Mesenchymal stem cell (in vitro differentiated cells and primary cell): ENCODE measurements at regions not wholly inside any gene's neighbourhood (a gene's known extent, or its start where the extent isn't known, plus 50 kb on each side); places are given as distances from the start of the nearest gene placed in this dataset.
A peak's percentile ranks its signal among the peaks of the same experiment; 100 is the strongest.

Experiments used
- DNase-seq: peaks from one replicate; pipeline ENCODE4 v3.0.0-alpha.2; 2013
- H2AFZ ChIP-seq: one replicate; pipeline ENCODE4 v1.6.1; 2013; ENCODE audit warnings: low read depth, mild to moderate bottlenecking, control low read depth, inconsistent platforms, low read length, moderate library complexity
- H2AK5ac ChIP-seq: 2 replicates; pipeline ENCODE4 v1.6.1; 2013; ENCODE audit warnings: low read length, moderate library complexity, mild to moderate bottlenecking, inconsistent platforms; ENCODE audit not compliant: severe bottlenecking
- H2BK120ac ChIP-seq: one replicate; pipeline ENCODE4 v1.6.1; 2013; ENCODE audit warnings: low read depth, mild to moderate bottlenecking, inconsistent platforms, low read length, moderate library complexity
- H2BK12ac ChIP-seq, 2 experiments: one replicate each; pipeline ENCODE4 v1.6.1; 2013; ENCODE audit warnings: inconsistent platforms in 2 of 2, low read length in 2 of 2, mild to moderate bottlenecking in 2 of 2, moderate library complexity in 2 of 2, control low read depth in 1 of 2
- H2BK15ac ChIP-seq: one replicate; pipeline ENCODE4 v1.6.1; 2013; ENCODE audit warnings: mild to moderate bottlenecking, low read depth, inconsistent platforms; ENCODE audit not compliant: poor library complexity, severe bottlenecking
- H2BK5ac ChIP-seq: 2 replicates; pipeline ENCODE4 v1.6.1; 2013; ENCODE audit warnings: low read depth, mild to moderate bottlenecking, low read length, control low read depth, inconsistent platforms; ENCODE audit not compliant: poor library complexity, severe bottlenecking
- H3K14ac ChIP-seq, 2 experiments: one replicate each; pipeline ENCODE4 v1.6.1; 2013; ENCODE audit warnings: inconsistent platforms in 2 of 2, low read length in 2 of 2, control low read depth in 1 of 2, mild to moderate bottlenecking in 1 of 2, moderate library complexity in 1 of 2
- H3K18ac ChIP-seq, 2 experiments: one replicate each; pipeline ENCODE4 v1.6.1; 2013; ENCODE audit warnings: inconsistent platforms in 2 of 2, low read length in 2 of 2, control low read depth in 1 of 2, low read depth in 1 of 2, mild to moderate bottlenecking in 1 of 2
- H3K23ac ChIP-seq, 2 experiments: one replicate each; pipeline ENCODE4 v1.6.1; 2013; ENCODE audit warnings: inconsistent platforms in 2 of 2, low read length in 2 of 2, mild to moderate bottlenecking in 2 of 2, moderate library complexity in 2 of 2, control low read depth in 1 of 2
- H3K27ac ChIP-seq: 2 replicates; pipeline ENCODE4 v1.5.1; 2013; ENCODE audit warnings: mild to moderate bottlenecking, moderate library complexity, low read length, control low read depth, inconsistent platforms; ENCODE audit not compliant: poor library complexity, severe bottlenecking
- H3K27me3 ChIP-seq, 2 experiments: 2 replicates each; pipeline versions ENCODE4 v1.6.1 to v1.7.0; 2013; ENCODE audit warnings: low read length in 2 of 2, mild to moderate bottlenecking in 2 of 2, moderate library complexity in 2 of 2, control low read depth in 1 of 2, inconsistent platforms in 1 of 2; ENCODE audit not compliant: control insufficient read depth in 1 of 2, insufficient read depth in 1 of 2
- H3K36me3 ChIP-seq, 2 experiments: 2 replicates each; pipeline versions ENCODE4 v1.6.1 to v1.7.0; 2013; ENCODE audit warnings: low read length in 2 of 2, control low read depth in 1 of 2, inconsistent platforms in 1 of 2, low read depth in 1 of 2, mild to moderate bottlenecking in 1 of 2; ENCODE audit not compliant: insufficient read depth in 2 of 2, control insufficient read depth in 1 of 2
- H3K4ac ChIP-seq, 2 experiments: one replicate each; pipeline ENCODE4 v1.6.1; 2013; ENCODE audit warnings: inconsistent platforms in 2 of 2, low read length in 2 of 2, mild to moderate bottlenecking in 2 of 2, moderate library complexity in 2 of 2, control low read depth in 1 of 2, low read depth in 1 of 2
- H3K4me1 ChIP-seq: 2 replicates; pipeline ENCODE4 v1.6.1; 2013; ENCODE audit warnings: low read depth, low read length, control low read depth; ENCODE audit not compliant: control insufficient read depth, insufficient read depth
- H3K4me2 ChIP-seq: 2 replicates; pipeline ENCODE4 v1.6.1; 2013; ENCODE audit warnings: low read length, mild to moderate bottlenecking, inconsistent platforms; ENCODE audit not compliant: poor library complexity, severe bottlenecking
- H3K4me3 ChIP-seq, 2 experiments: 2 replicates each; pipeline versions ENCODE4 v1.5.1 to v1.7.0; 2013; ENCODE audit warnings: low read length in 2 of 2, mild to moderate bottlenecking in 2 of 2, control low read depth in 1 of 2, low read depth in 1 of 2; ENCODE audit not compliant: insufficient read depth in 1 of 2
- H3K79me1 ChIP-seq: replicated peaks from 2 replicates; pipeline ENCODE4 v1.6.1; 2013; ENCODE audit warnings: mild to moderate bottlenecking, control low read depth, low read length, inconsistent platforms; ENCODE audit not compliant: poor library complexity, severe bottlenecking
- H3K9ac ChIP-seq: 2 replicates; pipeline ENCODE4 v1.7.0; 2013; ENCODE audit warnings: mild to moderate bottlenecking, low read length, moderate library complexity
- H3K9me3 ChIP-seq: 2 replicates; pipeline ENCODE4 v1.7.0; 2013; ENCODE audit warnings: mild to moderate bottlenecking, low read length; ENCODE audit not compliant: control insufficient read depth
- H4K8ac ChIP-seq: one replicate; pipeline ENCODE4 v1.6.1; 2013; ENCODE audit warnings: inconsistent platforms, mild to moderate bottlenecking, low read length, moderate library complexity
- H4K91ac ChIP-seq: one replicate; pipeline ENCODE4 v1.6.1; 2013; ENCODE audit warnings: mild to moderate bottlenecking, low read length, inconsistent platforms
- WGBS: methylation state at CpG from one replicate; pipeline ENCODE4 v1.1.7; 2013; ENCODE audit warnings: mixed read lengths; 5-methylcytosine and 5-hydroxymethylcytosine counted together

DNA sequence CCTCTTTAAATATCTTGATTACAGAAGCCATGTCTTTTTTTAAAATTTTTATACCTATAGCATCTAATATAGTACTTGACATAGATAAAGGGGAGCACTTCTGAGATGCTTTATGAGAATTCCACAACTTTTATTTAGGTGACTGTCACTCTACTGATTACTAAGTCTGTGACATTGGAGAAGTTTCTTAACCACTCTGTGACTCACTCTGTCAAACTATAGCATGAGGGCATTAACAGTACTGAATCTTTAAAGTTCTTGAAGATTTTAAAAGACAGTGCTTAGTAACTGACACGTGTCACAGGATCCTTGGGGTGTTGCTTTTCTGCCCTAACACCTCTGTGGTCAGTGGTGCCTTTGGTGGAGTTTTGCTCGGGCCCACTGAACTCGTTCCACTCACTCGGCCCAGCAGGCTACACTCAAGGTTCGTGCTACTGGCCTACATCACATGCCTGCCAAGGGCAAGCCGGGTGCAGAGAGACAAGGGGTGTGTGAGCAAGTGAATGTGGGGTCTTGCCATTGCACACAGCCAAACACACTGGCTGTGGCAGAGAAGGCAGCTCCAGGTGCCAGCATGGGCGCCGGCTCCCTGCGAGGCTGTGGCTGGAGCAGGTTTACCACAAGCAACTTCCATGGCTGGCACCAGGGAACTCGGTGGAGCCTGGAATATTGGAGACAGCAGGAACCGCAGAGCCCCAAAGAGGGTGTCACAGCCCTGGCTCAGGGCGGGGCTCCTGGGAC lies 734.0 kb upstream of the CDH7 start:
- H4K91ac ChIP-seq = no peak overlapping the region
- no peak overlapping the region for H2AK5ac ChIP-seq
- no peaks in the 10 kb centered on the region for H3K27me3 ChIP-seq
- no peak overlapping the region for H3K27ac ChIP-seq
- no peak overlapping the region for H2BK12ac ChIP-seq
- no peak overlapping the region for H3K23ac ChIP-seq
- H3K14ac ChIP-seq = peak overlapping the region in 1 of 2 experiments; percentile 68
- no peak overlapping the region for H2AFZ ChIP-seq
- 84% methylated on average over 12 of the region's 12 CpGs for WGBS
- no peak overlapping the region for H3K4ac ChIP-seq
- H3K4me3 ChIP-seq = no peak overlapping the region
- no peak overlapping the region for H2BK120ac ChIP-seq
- H3K79me1 ChIP-seq = no peaks in the 10 kb centered on the region
- H3K36me3 ChIP-seq = no peaks in the 10 kb centered on the region
- H3K9me3 ChIP-seq = peaks cover 6% of the 10 kb centered on the region
- no peak overlapping the region for H4K8ac ChIP-seq
- H2BK15ac ChIP-seq = no peak overlapping the region
- H3K9ac ChIP-seq = no peak overlapping the region
- no peak for DNase-seq
- H3K4me1 ChIP-seq = no peaks in the 10 kb centered on the region
- no peak overlapping the region for H2BK5ac ChIP-seq
- no peak overlapping the region for H3K4me2 ChIP-seq
- peak overlapping the region in 1 of 2 experiments; percentile 16 for H3K18ac ChIP-seq

DNA sequence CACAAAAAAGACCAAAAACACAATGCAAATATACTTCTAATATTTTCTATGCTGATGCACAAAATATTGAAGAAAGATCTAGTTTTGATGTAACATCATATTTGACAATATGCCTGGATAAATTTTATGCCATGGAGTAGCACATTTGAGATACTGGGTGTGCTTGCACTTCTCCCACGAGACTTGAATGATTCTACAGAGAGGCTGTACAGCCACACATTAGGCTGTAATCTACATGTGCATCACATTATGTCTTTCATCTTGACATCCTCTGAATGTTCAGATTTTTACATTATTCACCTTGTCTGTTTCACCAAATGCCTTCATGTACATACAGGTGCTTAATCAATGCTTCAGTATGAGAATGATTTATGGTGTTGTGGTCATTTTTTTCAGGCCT lies 756.4 kb upstream of the CDH7 start:
- no peak overlapping the region for H2AK5ac ChIP-seq
- no peak overlapping the region for H3K18ac ChIP-seq
- H3K4me2 ChIP-seq = no peak overlapping the region
- H4K8ac ChIP-seq = no peak overlapping the region
- H4K91ac ChIP-seq = no peak overlapping the region
- H3K4me3 ChIP-seq = no peak overlapping the region
- H3K4me1 ChIP-seq = no peaks in the 10 kb centered on the region
- no peak for DNase-seq
- H3K14ac ChIP-seq = no peak overlapping the region
- H2AFZ ChIP-seq = no peak overlapping the region
- no peak overlapping the region for H2BK120ac ChIP-seq
- H3K9me3 ChIP-seq = no peaks in the 10 kb centered on the region
- H2BK15ac ChIP-seq = no peak overlapping the region
- H3K79me1 ChIP-seq = no peaks in the 10 kb centered on the region
- WGBS = 91% methylated on average over 1 of the region's 1 CpG
- no peak overlapping the region for H2BK5ac ChIP-seq
- H3K27ac ChIP-seq = no peak overlapping the region
- H3K36me3 ChIP-seq = no peaks in the 10 kb centered on the region
- H2BK12ac ChIP-seq = no peak overlapping the region
- no peaks in the 10 kb centered on the region for H3K27me3 ChIP-seq
- no peak overlapping the region for H3K9ac ChIP-seq
- H3K4ac ChIP-seq = no peak overlapping the region
- H3K23ac ChIP-seq = no peak overlapping the region

DNA sequence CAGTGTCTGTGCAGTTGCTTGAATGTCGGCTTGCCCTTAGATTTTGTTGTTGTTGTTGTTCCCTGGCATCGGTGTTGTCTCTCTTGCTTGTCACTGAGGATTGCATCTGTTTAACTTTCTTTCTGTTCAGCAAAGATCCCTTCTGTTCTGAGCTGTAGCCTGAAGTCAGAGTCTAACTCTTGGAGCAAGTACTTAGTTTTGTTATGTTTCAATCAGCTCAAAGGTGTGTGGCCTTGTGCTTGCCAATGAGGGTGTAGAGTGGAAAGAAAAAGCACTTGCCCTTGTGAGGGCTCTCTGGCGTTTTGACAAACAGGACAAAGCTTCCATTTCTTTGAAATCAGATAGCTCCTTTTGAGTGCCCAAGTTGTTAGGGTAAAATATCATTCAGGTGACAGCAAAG lies 757.1 kb upstream of the CDH7 start:
- no peak overlapping the region for H3K23ac ChIP-seq

DNA sequence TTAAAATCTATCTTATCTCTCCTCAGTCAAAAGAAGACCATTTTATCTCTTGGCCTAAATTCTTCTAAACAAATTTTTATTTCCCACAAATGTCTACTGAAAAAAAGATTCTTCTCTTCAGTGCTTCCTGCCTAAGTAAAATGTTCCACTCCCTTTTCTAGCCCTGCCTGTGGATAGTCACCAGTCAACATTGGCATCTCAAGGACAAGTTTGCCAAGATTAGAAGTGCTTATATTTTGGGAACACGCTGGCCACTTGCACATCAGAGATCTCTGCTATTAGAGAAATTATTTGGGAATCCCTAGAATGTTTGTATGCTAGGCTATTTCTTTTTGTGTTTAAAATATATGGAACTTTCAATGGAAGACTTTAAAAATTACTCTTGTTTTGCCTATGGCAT lies 758.2 kb upstream of the CDH7 start:
- Histone ChIP-seq H3K4ac (no peak overlapping the region), H2BK15ac (no peak overlapping the region), H2AK5ac (no peak overlapping the region), H4K8ac (no peak overlapping the region), H3K9me3 (no peaks in the 10 kb centered on the region), H3K4me3 (no peak overlapping the region), H3K23ac (no peak overlapping the region), H3K4me2 (no peak overlapping the region), H3K27me3 (no peaks in the 10 kb centered on the region), H3K14ac (no peak overlapping the region), H3K9ac (no peak overlapping the region), H3K36me3 (no peaks in the 10 kb centered on the region), H3K79me1 (no peaks in the 10 kb centered on the region), H3K4me1 (no peaks in the 10 kb centered on the region), H3K18ac (no peak overlapping the region), H3K27ac (no peak overlapping the region), H2BK5ac (no peak overlapping the region), H4K91ac (no peak overlapping the region), H2BK12ac (no peak overlapping the region), H2BK120ac (no peak overlapping the region), H2AFZ (no peak overlapping the region)
- no peak for DNase-seq
- 100% methylated on average over 1 of the region's 1 CpG for WGBS

More for the DNA sequence above, 757.1 kb upstream of the CDH7 start:
- H3K4me3 ChIP-seq = no peak overlapping the region
- no peak overlapping the region for H2BK120ac ChIP-seq
- no peak overlapping the region for H3K14ac ChIP-seq
- H3K9me3 ChIP-seq = no peaks in the 10 kb centered on the region
- no peaks in the 10 kb centered on the region for H3K4me1 ChIP-seq
- WGBS = 87% methylated on average over 3 of the region's 3 CpGs
- H2AFZ ChIP-seq = no peak overlapping the region
- no peak overlapping the region for H2BK12ac ChIP-seq
- no peak for DNase-seq
- no peak overlapping the region for H3K9ac ChIP-seq
- no peak overlapping the region for H2BK15ac ChIP-seq
- no peak overlapping the region for H3K18ac ChIP-seq
- no peaks in the 10 kb centered on the region for H3K27me3 ChIP-seq
- no peak overlapping the region for H3K4me2 ChIP-seq
- H4K8ac ChIP-seq = no peak overlapping the region
- no peaks in the 10 kb centered on the region for H3K79me1 ChIP-seq
- no peaks in the 10 kb centered on the region for H3K36me3 ChIP-seq
- H2AK5ac ChIP-seq = no peak overlapping the region
- no peak overlapping the region for H4K91ac ChIP-seq
- no peak overlapping the region for H3K27ac ChIP-seq
- H2BK5ac ChIP-seq = no peak overlapping the region
- no peak overlapping the region for H3K4ac ChIP-seq
